SU-DHL-6 (cell line): ENCODE measurements at regions not wholly inside any gene's neighbourhood (a gene's known extent, or its start where the extent isn't known, plus 50 kb on each side); places are given as distances from the start of the nearest gene placed in this dataset.

Experiments used
- H2AFZ ChIP-seq: fragments of 200-600 bp; sonication (generic); 2 replicates; pipeline ENCODE4 v1.6.1; 2014; ENCODE audit warnings: low read depth, mild to moderate bottlenecking, moderate library complexity, mixed read lengths, antibody characterized with exemption, low read length; ENCODE audit not compliant: severe bottlenecking
- H3F3A ChIP-seq: fragments of 200-600 bp; shearing (Covaris generic); 2 replicates; pipeline ENCODE4 v1.6.0; 2016; ENCODE audit warnings: antibody characterized with exemption, mild to moderate bottlenecking; ENCODE audit not compliant: insufficient read depth
- H3K27ac ChIP-seq: fragments of 200-600 bp; sonication (generic); 2 replicates; pipeline ENCODE4 v1.5.1; 2016; ENCODE audit warnings: low read depth, mild to moderate bottlenecking, low read length, moderate library complexity, mixed read lengths
- H3K27me3 ChIP-seq: fragments of 200-600 bp; sonication (generic), shearing (Covaris generic); 2 replicates; pipeline ENCODE4 v1.6.0; 2014; ENCODE audit warnings: mild to moderate bottlenecking, low read length
- H3K36me3 ChIP-seq: fragments of 200-600 bp; sonication (generic); 2 replicates; pipeline ENCODE4 v1.6.1; 2014; ENCODE audit warnings: mild to moderate bottlenecking, low read length, mixed read lengths
- H3K4me2 ChIP-seq: fragments of 300-600, 200-600 bp; shearing (Covaris generic), sonication (generic); 2 replicates; pipeline ENCODE4 v1.6.0; 2014; ENCODE audit warnings: low read length, low read depth, mild to moderate bottlenecking; ENCODE audit not compliant: poor library complexity, severe bottlenecking
- H3K4me3 ChIP-seq: fragments of 200-600 bp; sonication (generic); 2 replicates; pipeline ENCODE4 v1.5.1; 2014; ENCODE audit warnings: antibody characterized with exemption, low read length, mild to moderate bottlenecking, mixed read lengths; ENCODE audit not compliant: insufficient read depth, poor library complexity, severe bottlenecking
- H3K79me2 ChIP-seq: fragments of 200-600 bp; sonication (generic); 2 replicates; pipeline ENCODE4 v1.6.1; 2014; ENCODE audit warnings: mild to moderate bottlenecking, low read length, moderate library complexity; ENCODE audit not compliant: insufficient read depth
- H3K9ac ChIP-seq: fragments of 200-600 bp; sonication (generic); 2 replicates; pipeline ENCODE4 v1.7.0; 2014; ENCODE audit warnings: mild to moderate bottlenecking, low read length
- H3K9me2 ChIP-seq: fragments of 200-600 bp; sonication (generic); replicated peaks from 2 replicates; pipeline ENCODE4 v1.6.1; 2014; ENCODE audit warnings: low read length; ENCODE audit not compliant: insufficient read depth
- H3K9me3 ChIP-seq: fragments of 200-600 bp; sonication (generic); 2 replicates; pipeline ENCODE4 v1.6.1; 2014; ENCODE audit warnings: low read length, mixed read lengths; ENCODE audit not compliant: insufficient read depth
- H4K20me1 ChIP-seq: fragments of 200-600 bp; sonication (generic); 2 replicates; pipeline ENCODE4 v1.6.1; 2014; ENCODE audit warnings: low read depth, mild to moderate bottlenecking, antibody characterized with exemption, low read length, moderate library complexity, mixed read lengths
- EZH2phosphoT487 ChIP-seq: fragments of 200-600 bp; sonication (generic), shearing (Covaris generic); conservative IDR thresholded peaks from 2 replicates; pipeline ENCODE4 v1.6.1; 2018; ENCODE audit warnings: mild to moderate bottlenecking, antibody characterized with exemption, low read length, moderate library complexity, mixed read lengths
- TF ChIP-seq, protein P1 (sequence below): fragments of 200-600 bp; sonication (generic); IDR thresholded peaks from one replicate; pipeline ENCODE4 v1.5.1; 2017; ENCODE audit warnings: antibody characterized with exemption, mild to moderate bottlenecking, low read length, moderate library complexity; ENCODE audit not compliant: insufficient read depth, poor library complexity, severe bottlenecking

GRCh38 chr2:121038891-121039616 lies 245.9 kb downstream of the TFCP2L1 start:
- H3K27me3 ChIP-seq, result no peaks in the 10 kb centered on the region
- TF ChIP-seq EZH2phosphoT487, result no peak
- TF ChIP-seq, protein P1, sequence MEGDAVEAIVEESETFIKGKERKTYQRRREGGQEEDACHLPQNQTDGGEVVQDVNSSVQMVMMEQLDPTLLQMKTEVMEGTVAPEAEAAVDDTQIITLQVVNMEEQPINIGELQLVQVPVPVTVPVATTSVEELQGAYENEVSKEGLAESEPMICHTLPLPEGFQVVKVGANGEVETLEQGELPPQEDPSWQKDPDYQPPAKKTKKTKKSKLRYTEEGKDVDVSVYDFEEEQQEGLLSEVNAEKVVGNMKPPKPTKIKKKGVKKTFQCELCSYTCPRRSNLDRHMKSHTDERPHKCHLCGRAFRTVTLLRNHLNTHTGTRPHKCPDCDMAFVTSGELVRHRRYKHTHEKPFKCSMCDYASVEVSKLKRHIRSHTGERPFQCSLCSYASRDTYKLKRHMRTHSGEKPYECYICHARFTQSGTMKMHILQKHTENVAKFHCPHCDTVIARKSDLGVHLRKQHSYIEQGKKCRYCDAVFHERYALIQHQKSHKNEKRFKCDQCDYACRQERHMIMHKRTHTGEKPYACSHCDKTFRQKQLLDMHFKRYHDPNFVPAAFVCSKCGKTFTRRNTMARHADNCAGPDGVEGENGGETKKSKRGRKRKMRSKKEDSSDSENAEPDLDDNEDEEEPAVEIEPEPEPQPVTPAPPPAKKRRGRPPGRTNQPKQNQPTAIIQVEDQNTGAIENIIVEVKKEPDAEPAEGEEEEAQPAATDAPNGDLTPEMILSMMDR, result no peak
- no peak overlapping the region for H3K4me3 ChIP-seq
- H3K4me2 ChIP-seq, result no peak overlapping the region
- H3K9me2 ChIP-seq, result no peaks in the 10 kb centered on the region
- no peaks in the 10 kb centered on the region for H3K79me2 ChIP-seq
- H3K9me3 ChIP-seq, result no peaks in the 10 kb centered on the region
- no peak overlapping the region for H3K9ac ChIP-seq
- H2AFZ ChIP-seq, result no peak overlapping the region
- no peaks in the 10 kb centered on the region for H3K36me3 ChIP-seq
- no peaks in the 10 kb centered on the region for H3F3A ChIP-seq
- H3K27ac ChIP-seq, result no peak overlapping the region
- no peaks in the 10 kb centered on the region for H4K20me1 ChIP-seq

DNA sequence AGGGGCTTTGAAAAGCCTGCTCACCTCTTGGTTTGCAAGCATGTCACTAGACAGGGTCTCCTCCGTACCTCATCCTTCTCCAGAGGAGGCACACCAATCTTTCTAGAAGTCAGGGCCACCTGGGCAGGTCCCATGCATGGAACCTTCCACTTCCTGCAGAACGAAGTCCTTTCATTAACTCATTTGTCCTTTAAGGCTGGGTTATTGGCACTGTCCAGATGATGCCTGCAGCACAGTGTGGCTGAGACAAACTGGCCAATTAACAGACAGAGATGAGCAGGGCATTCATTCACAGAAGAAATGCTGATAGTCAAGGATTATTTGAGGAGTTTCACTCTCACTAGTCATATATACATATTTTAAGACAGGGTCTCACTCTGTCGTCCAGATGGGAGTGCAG lies 245.3 kb downstream of the TFCP2L1 start:
- Histone ChIP-seq H3K27me3 (no peaks in the 10 kb centered on the region), H3K9me2 (no peaks in the 10 kb centered on the region), H3K36me3 (no peaks in the 10 kb centered on the region), H3K9me3 (no peaks in the 10 kb centered on the region), H3K4me2 (no peak overlapping the region), H3K79me2 (no peaks in the 10 kb centered on the region), H3K9ac (no peak overlapping the region), H3K27ac (no peak overlapping the region), H3F3A (no peaks in the 10 kb centered on the region), H2AFZ (no peak overlapping the region), H3K4me3 (no peak overlapping the region), H4K20me1 (no peaks in the 10 kb centered on the region)
- no peak for TF ChIP-seq EZH2phosphoT487
- TF ChIP-seq, protein P1, result no peak

GRCh38 chr2:121041516-121041915 lies 243.5 kb downstream of the TFCP2L1 start:
- Histone ChIP-seq H2AFZ (no peak overlapping the region), H3K9ac (no peak overlapping the region), H3K9me2 (no peaks in the 10 kb centered on the region), H3K27ac (no peak overlapping the region), H3K79me2 (no peaks in the 10 kb centered on the region), H3K4me3 (no peak overlapping the region), H4K20me1 (no peaks in the 10 kb centered on the region), H3K9me3 (no peaks in the 10 kb centered on the region), H3F3A (no peaks in the 10 kb centered on the region), H3K4me2 (no peak overlapping the region), H3K27me3 (no peaks in the 10 kb centered on the region), H3K36me3 (no peaks in the 10 kb centered on the region)
- no peak for TF ChIP-seq EZH2phosphoT487
- TF ChIP-seq, protein P1, result no peak
